ENCODE measurements at regions not wholly inside any gene's neighbourhood (a gene's known extent, or its start where the extent isn't known, plus 50 kb on each side); places are given as distances from the start of the nearest gene placed in this dataset.

GRCh38 chr12:124162151-124163110 lies 132.5 kb upstream of the RFLNA start:
- DNase-seq (no peak), ATAC-seq (ENCODE audit: low read depth in 2 of 2) (no peak)
- no peak overlapping the region for H3K4me3 Mint-ChIP-seq
- no peak overlapping the region for H3K27ac Mint-ChIP-seq
- H3K9me3 Mint-ChIP-seq, result peaks cover 5 to 41% (median 26%) of the 10 kb centered on the region in 7 donors
- no peaks in the 10 kb centered on the region for H3K4me1 Mint-ChIP-seq
- H3K36me3 Mint-ChIP-seq, result no peaks in the 10 kb centered on the region
- peaks cover 0 to 5% (median 0%) of the 10 kb centered on the region in 3 donors for H3K27me3 Mint-ChIP-seq

GRCh38 chr12:124165695-124166094 lies 129.2 kb upstream of the RFLNA start:
- H3K4me3 Mint-ChIP-seq, result no peak overlapping the region

DNA sequence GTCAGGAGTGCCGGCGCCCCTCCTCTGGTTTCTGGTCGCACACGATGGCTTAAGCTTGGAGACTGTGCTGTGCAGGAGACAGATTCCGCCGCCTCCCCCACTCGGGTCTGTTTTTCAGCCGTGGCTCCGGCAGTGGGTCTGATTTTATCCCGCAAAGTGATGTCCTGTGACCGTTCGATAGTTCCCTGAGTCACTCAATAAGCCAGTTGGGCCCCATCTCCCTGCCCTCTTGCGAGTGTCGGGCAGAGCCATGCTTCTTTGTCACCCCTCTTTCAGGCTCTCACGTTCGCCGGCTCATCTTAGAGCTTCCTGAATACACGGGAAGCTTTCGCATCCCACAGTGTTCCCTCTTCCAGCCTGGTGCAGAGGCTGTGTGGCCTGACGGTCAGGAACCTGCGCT lies 127.8 kb upstream of the RFLNA start:
- no peak for ATAC-seq (ENCODE audit: low read depth in 2 of 2)
- H3K4me1 Mint-ChIP-seq, result no peaks in the 10 kb centered on the region
- H3K36me3 Mint-ChIP-seq, result no peaks in the 10 kb centered on the region
- H3K9me3 Mint-ChIP-seq, result peaks cover 5 to 40% (median 26%) of the 10 kb centered on the region in 7 donors
- peak overlapping the region in 1 of 8 donors; percentile 16 for H3K4me3 Mint-ChIP-seq
- no peak for DNase-seq
- no peak overlapping the region for H3K27ac Mint-ChIP-seq
- peaks cover 0 to 15% (median 0%) of the 10 kb centered on the region in 3 donors for H3K27me3 Mint-ChIP-seq

More at GRCh38 chr12:124165695-124166094, 129.2 kb upstream of the RFLNA start:
- no peak overlapping the region for H3K27ac Mint-ChIP-seq
- peaks cover 0 to 9% (median 0%) of the 10 kb centered on the region in 3 donors for H3K27me3 Mint-ChIP-seq
- peaks cover 5 to 46% (median 26%) of the 10 kb centered on the region in 7 donors for H3K9me3 Mint-ChIP-seq
- no peaks in the 10 kb centered on the region for H3K36me3 Mint-ChIP-seq
- DNase-seq (no peak), ATAC-seq (ENCODE audit: low read depth in 2 of 2) (no peak)
- no peaks in the 10 kb centered on the region for H3K4me1 Mint-ChIP-seq

- DNase-seq (no peak), ATAC-seq (ENCODE audit: low read depth in 2 of 2) (no peak)
- Mint-ChIP-seq H3K4me3 (no peak overlapping the region), H3K9me3 (peaks cover 5 to 33% (median 21%) of the 10 kb centered on the region in 7 donors), H3K4me1 (no peaks in the 10 kb centered on the region), H3K27me3 (peaks cover 0 to 15% (median 0%) of the 10 kb centered on the region in 3 donors), H3K27ac (no peak overlapping the region), H3K36me3 (no peaks in the 10 kb centered on the region)
Measured at GRCh38 chr12:124168016-124168786, 126.7 kb upstream of the RFLNA start.

- H3K9me3 Mint-ChIP-seq, result peaks cover 3 to 17% (median 10%) of the 10 kb centered on the region in 7 donors
- H3K36me3 Mint-ChIP-seq, result no peaks in the 10 kb centered on the region
- peaks cover 0 to 15% (median 5%) of the 10 kb centered on the region in 3 donors for H3K27me3 Mint-ChIP-seq
- no peak overlapping the region for H3K4me3 Mint-ChIP-seq
- no peak for DNase-seq
- H3K27ac Mint-ChIP-seq, result peak overlapping the region in 1 of 6 donors; percentile 55
- no peak for ATAC-seq (ENCODE audit: low read depth in 2 of 2)
- no peaks in the 10 kb centered on the region for H3K4me1 Mint-ChIP-seq
Measured at GRCh38 chr12:124169577-124170284, 125.2 kb upstream of the RFLNA start.

GRCh38 chr12:124170760-124171159 lies 124.1 kb upstream of the RFLNA start:
- H3K27me3 Mint-ChIP-seq, result peaks cover 0 to 15% (median 5%) of the 10 kb centered on the region in 3 donors
- no peak overlapping the region for H3K4me3 Mint-ChIP-seq
- H3K4me1 Mint-ChIP-seq, result no peaks in the 10 kb centered on the region
- H3K36me3 Mint-ChIP-seq, result no peaks in the 10 kb centered on the region
- ATAC-seq (ENCODE audit: low read depth in 2 of 2) (no peak), DNase-seq (no peak)
- H3K27ac Mint-ChIP-seq, result no peak overlapping the region
- H3K9me3 Mint-ChIP-seq, result peaks cover 0 to 7% (median 3%) of the 10 kb centered on the region in 7 donors

DNA sequence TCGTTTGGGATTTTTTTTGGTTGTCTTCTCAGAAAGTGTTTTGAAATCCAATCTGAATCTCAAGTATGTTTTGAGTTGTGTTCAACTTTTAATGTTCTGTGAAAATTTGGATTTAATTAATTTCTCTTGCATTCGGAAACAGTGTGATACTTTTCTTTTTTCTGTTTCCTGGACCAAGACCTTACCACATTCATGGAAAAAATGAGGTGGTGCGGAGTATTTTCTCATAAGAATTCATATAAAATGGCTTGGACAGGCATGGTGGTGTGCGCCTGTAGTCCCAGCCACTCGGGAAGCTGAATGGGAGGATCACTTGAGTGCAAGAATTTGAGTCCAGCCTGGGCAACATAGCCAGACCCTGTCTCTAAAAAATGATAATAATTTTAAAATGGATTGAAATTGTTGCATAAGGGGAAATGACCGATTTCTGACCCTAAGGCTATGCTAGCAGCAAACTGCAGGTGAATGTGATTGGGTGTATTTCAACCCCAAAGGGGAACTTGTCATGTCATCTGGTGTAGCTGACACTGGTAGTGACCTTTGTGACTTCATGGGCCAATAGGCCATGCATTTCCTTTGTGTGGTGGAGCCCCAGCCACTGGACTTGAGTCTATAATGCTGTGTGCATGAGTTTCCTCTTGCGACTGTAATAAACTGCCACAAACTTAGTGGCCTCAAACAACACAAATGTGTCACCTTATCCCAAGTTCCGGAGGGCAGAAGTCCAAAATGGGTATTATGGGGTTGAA lies 123.5 kb upstream of the RFLNA start:
- DNase-seq, result no peak
- H3K36me3 Mint-ChIP-seq, result no peaks in the 10 kb centered on the region

DNA sequence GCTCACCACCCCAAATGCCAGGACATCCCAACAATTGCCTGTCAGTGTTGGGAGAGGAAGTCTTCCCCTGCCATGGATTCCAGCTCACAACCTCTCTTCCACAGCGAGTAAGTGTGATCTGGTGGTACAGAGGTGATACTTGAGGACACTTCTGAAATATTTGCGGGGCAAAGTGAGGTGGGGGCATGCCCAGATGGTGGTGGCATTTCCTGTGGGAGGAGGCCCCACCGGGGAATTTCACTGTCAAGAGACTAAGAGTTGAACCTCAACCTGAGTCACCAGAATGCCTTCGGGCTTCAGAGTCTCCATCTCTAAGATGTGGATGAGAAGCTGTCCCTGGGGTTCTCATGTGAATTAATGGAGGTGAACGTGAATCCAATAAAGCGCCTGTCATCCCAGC lies 122.3 kb upstream of the RFLNA start:
- no peak overlapping the region for H3K27ac Mint-ChIP-seq
- peaks cover 0 to 5% (median 0%) of the 10 kb centered on the region in 7 donors for H3K9me3 Mint-ChIP-seq
- H3K27me3 Mint-ChIP-seq, result peaks cover 0 to 14% (median 5%) of the 10 kb centered on the region in 3 donors
- DNase-seq (no peak), ATAC-seq (ENCODE audit: low read depth in 2 of 2) (no peak)
- no peaks in the 10 kb centered on the region for H3K36me3 Mint-ChIP-seq
- H3K4me1 Mint-ChIP-seq, result no peaks in the 10 kb centered on the region
- H3K4me3 Mint-ChIP-seq, result no peak overlapping the region

More for the DNA sequence above, 123.5 kb upstream of the RFLNA start:
- H3K4me1 Mint-ChIP-seq, result no peaks in the 10 kb centered on the region
- ATAC-seq (ENCODE audit: low read depth in 2 of 2), result no peak
- H3K4me3 Mint-ChIP-seq, result no peak overlapping the region
- peaks cover 0 to 5% (median 0%) of the 10 kb centered on the region in 7 donors for H3K9me3 Mint-ChIP-seq
- peaks cover 0 to 15% (median 5%) of the 10 kb centered on the region in 3 donors for H3K27me3 Mint-ChIP-seq
- no peak overlapping the region for H3K27ac Mint-ChIP-seq

- H3K27ac Mint-ChIP-seq, result no peak overlapping the region
- ATAC-seq (ENCODE audit: low read depth in 2 of 2), result no peak
- H3K9me3 Mint-ChIP-seq, result peaks cover 0 to 5% (median 0%) of the 10 kb centered on the region in 7 donors
- DNase-seq, result no peak
- H3K4me1 Mint-ChIP-seq, result no peaks in the 10 kb centered on the region
- H3K36me3 Mint-ChIP-seq, result no peaks in the 10 kb centered on the region
- no peak overlapping the region for H3K4me3 Mint-ChIP-seq
- H3K27me3 Mint-ChIP-seq, result peaks cover 0 to 9% (median 8%) of the 10 kb centered on the region in 3 donors
Measured at GRCh38 chr12:124173692-124174091, 121.2 kb upstream of the RFLNA start.

GRCh38 chr12:124174451-124175348 lies 120.2 kb upstream of the RFLNA start:
- Mint-ChIP-seq H3K4me3 (no peak overlapping the region), H3K4me1 (no peaks in the 10 kb centered on the region), H3K36me3 (no peaks in the 10 kb centered on the region), H3K27me3 (peaks cover 0 to 9% (median 8%) of the 10 kb centered on the region in 3 donors), H3K9me3 (no peaks in the 10 kb centered on the region), H3K27ac (no peak overlapping the region)
- DNase-seq (no peak), ATAC-seq (ENCODE audit: low read depth in 2 of 2) (no peak)

GRCh38 chr12:124175704-124176103 lies 119.2 kb upstream of the RFLNA start:
- no peaks in the 10 kb centered on the region for H3K4me1 Mint-ChIP-seq
- H3K27ac Mint-ChIP-seq, result no peak overlapping the region
- H3K27me3 Mint-ChIP-seq, result peaks cover 0 to 9% (median 6%) of the 10 kb centered on the region in 3 donors
- ATAC-seq (ENCODE audit: low read depth in 2 of 2) (no peak), DNase-seq (no peak)
- no peak overlapping the region for H3K4me3 Mint-ChIP-seq
- no peaks in the 10 kb centered on the region for H3K9me3 Mint-ChIP-seq
- no peaks in the 10 kb centered on the region for H3K36me3 Mint-ChIP-seq
